NT2/D1 (cell line): ENCODE measurements at regions not wholly inside any gene's neighbourhood (a gene's known extent, or its start where the extent isn't known, plus 50 kb on each side); places are given as distances from the start of the nearest gene placed in this dataset.

Source experiments
- SUZ12 ChIP-seq: IDR thresholded peaks from 2 replicates; pipeline ENCODE4 v1.6.1; 2011; ENCODE audit not compliant: insufficient read length, insufficient read depth; ENCODE audit errors: extremely low read depth
- YY1 ChIP-seq: IDR thresholded peaks from 2 replicates; pipeline ENCODE4 v1.6.1; 2011; ENCODE audit not compliant: insufficient read length, insufficient read depth
- ZNF274 ChIP-seq: IDR thresholded peaks from 2 replicates; pipeline ENCODE4 v1.6.1; 2011; ENCODE audit warnings: mild to moderate bottlenecking, low read depth, low read length

DNA sequence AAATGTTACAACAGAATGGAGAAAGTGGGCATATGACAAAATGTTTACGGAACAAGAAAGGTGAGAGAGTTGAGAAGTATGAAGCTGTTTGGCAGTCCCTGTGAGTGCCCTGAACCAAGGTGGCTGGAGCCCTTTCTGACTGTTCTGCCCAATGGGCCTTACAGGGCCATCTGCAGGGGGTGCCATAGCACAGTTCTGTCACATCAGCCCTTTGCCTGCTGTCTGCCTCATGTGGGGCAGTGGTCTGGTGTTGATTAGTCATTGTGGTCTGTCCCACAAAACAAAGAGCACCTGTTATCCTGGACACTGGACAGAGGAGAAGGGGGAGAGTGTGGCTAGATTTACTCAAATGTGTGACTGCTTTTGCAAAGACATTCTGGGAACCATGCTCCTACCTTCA is 51.5 kb upstream of the OSBPL3 start:
- TF ChIP-seq YY1 = no peak
- no peak for TF ChIP-seq SUZ12
- no peak for TF ChIP-seq ZNF274
